ENCODE measurements at regions not wholly inside any gene's neighbourhood (a gene's known extent, or its start where the extent isn't known, plus 50 kb on each side); places are given as distances from the start of the nearest gene placed in this dataset.
"Not testable (repeated sequence)": the region's sequence is repeated elsewhere in the genome, so short reads cannot be mapped to it uniquely, and the experiment has no call there.

DNA sequence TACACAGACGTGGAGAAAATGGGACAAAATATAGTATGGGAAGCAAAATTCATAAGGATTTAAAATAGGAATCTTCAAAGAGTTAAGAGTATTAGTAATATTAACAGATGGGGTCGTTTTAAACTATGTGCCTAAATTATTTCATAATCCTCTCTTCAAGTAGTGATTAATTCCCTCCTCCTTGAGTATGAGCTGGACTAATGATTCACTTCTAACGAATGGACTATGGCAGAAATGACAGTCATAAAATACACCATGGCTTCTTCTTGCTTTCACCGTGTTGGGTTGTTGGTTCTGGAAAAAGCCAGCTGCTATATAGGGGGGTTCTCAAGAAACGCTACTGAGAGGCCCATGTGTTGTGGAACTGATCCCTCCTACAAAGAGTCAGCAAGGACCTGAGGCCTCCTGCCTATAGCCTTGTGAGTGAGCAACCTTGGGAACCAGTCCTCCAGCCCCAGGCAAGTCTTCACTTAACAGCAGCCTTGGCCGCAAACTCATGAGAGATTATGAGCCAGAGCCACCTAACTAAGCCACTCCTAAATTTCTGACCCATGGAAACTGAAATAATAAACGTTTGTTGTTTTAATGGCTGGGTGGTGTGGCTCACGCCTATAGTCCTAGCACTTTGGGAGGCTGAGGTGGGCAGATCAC lies 64.8 kb upstream of the ABHD2 start:
- H3K36me3 ChIP-seq: no peaks in the 10 kb centered on the region
- H3K27ac ChIP-seq (replicated peaks): no peak overlapping the region
- DNase-seq: no peak
- TF ChIP-seq, protein P1, sequence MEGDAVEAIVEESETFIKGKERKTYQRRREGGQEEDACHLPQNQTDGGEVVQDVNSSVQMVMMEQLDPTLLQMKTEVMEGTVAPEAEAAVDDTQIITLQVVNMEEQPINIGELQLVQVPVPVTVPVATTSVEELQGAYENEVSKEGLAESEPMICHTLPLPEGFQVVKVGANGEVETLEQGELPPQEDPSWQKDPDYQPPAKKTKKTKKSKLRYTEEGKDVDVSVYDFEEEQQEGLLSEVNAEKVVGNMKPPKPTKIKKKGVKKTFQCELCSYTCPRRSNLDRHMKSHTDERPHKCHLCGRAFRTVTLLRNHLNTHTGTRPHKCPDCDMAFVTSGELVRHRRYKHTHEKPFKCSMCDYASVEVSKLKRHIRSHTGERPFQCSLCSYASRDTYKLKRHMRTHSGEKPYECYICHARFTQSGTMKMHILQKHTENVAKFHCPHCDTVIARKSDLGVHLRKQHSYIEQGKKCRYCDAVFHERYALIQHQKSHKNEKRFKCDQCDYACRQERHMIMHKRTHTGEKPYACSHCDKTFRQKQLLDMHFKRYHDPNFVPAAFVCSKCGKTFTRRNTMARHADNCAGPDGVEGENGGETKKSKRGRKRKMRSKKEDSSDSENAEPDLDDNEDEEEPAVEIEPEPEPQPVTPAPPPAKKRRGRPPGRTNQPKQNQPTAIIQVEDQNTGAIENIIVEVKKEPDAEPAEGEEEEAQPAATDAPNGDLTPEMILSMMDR (IDR thresholded peaks at IDR 0.05; ENCODE audit: borderline replicate concordance): no peak
- no peaks in the 10 kb centered on the region for H3K27me3 ChIP-seq (ENCODE audit: low read depth)
- intact Hi-C loops (cut with micrococcal nuclease): no loop called here
- H3K4me3 ChIP-seq: no peak overlapping the region
- H3K9me3 ChIP-seq (replicated peaks): peaks cover 19% of the 10 kb centered on the region
- H3K4me1 ChIP-seq: peaks cover 21% of the 10 kb centered on the region

DNA sequence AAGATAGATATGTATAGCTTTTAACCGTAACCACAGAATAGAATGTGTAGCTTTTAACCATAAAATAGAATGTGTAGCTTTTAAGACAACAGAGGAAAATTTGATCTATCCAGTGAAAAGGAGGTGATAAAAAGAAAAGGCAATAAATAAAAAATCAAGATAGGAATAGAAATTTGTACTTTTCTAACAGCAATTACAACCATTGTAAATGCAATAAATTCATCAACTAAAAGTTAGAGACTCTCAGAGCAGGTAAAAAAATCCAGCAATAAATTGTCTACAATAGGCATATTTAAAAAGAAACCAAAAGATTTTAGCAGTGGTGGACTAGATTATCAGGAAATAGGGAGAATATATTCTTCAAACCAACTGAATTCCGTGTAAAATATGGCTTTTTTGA lies 63.8 kb upstream of the ABHD2 start:
- peaks cover 19% of the 10 kb centered on the region for H3K9me3 ChIP-seq (replicated peaks)
- TF ChIP-seq, protein P1 (IDR thresholded peaks at IDR 0.05; ENCODE audit: borderline replicate concordance): no peak
- no peak for DNase-seq
- no peaks in the 10 kb centered on the region for H3K36me3 ChIP-seq
- intact Hi-C loops (cut with micrococcal nuclease): no loop called here
- H3K4me1 ChIP-seq: peaks cover 11% of the 10 kb centered on the region
- no peak overlapping the region for H3K4me3 ChIP-seq
- no peaks in the 10 kb centered on the region for H3K27me3 ChIP-seq (ENCODE audit: low read depth)
- H3K27ac ChIP-seq (replicated peaks): no peak overlapping the region

DNA sequence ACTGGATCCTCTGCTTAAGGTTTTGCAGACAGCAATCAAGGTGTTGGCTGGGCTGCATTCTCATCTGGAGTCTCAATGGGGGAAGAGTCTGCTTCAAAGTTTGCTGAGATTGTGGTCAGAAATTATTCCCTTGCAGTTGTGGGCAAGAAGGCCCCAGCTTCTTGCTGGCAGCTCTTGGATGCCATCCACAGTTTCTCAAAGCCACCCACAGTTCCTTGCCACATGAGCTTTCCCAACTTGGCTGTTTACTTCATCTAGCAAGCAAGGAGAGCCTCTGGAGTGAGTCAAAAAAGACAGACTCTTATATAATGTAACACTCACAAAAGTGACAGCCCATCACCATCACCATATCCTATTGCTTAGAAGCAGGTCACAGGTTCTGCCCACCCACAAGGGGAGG lies 62.1 kb upstream of the ABHD2 start:
- intact Hi-C loops (cut with micrococcal nuclease): no loop called here

DNA sequence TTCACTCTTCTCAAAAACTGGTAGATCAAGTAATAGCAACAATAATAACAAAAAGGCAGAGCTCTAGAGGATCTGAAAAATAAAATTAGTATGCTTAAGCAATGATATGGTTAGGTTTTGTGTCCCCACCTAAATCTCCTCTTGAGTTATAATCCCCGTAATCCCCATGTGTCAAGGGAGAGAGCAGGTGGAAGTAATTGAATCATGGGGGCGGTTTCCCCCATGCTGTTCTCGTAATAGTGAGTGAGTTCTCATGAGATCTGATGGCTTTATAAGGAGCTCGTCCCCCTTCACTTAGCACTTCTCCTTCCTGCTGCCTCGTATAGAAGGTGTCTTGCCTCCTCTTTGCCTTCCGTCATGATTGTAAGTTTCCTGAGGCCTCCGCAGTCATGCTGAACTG lies 60.2 kb upstream of the ABHD2 start:
- TF ChIP-seq, protein P1 (IDR thresholded peaks at IDR 0.05; ENCODE audit: borderline replicate concordance): no peak
- Histone ChIP-seq H3K9me3 (replicated peaks) (peaks cover 19% of the 10 kb centered on the region), H3K27me3 (ENCODE audit: low read depth) (no peaks in the 10 kb centered on the region), H3K4me1 (no peaks in the 10 kb centered on the region), H3K27ac (replicated peaks) (no peak overlapping the region), H3K36me3 (no peaks in the 10 kb centered on the region), H3K4me3 (no peak overlapping the region)
- intact Hi-C loops (cut with micrococcal nuclease): no loop called here
- no peak for DNase-seq

More for the DNA sequence above, 62.1 kb upstream of the ABHD2 start:
- H3K4me1 ChIP-seq: peaks cover 11% of the 10 kb centered on the region
- DNase-seq: no peak
- H3K4me3 ChIP-seq: no peak overlapping the region
- peaks cover 19% of the 10 kb centered on the region for H3K9me3 ChIP-seq (replicated peaks)
- H3K36me3 ChIP-seq: no peaks in the 10 kb centered on the region
- H3K27ac ChIP-seq (replicated peaks): no peak overlapping the region
- TF ChIP-seq, protein P1 (IDR thresholded peaks at IDR 0.05; ENCODE audit: borderline replicate concordance): no peak
- H3K27me3 ChIP-seq (ENCODE audit: low read depth): no peaks in the 10 kb centered on the region

DNA sequence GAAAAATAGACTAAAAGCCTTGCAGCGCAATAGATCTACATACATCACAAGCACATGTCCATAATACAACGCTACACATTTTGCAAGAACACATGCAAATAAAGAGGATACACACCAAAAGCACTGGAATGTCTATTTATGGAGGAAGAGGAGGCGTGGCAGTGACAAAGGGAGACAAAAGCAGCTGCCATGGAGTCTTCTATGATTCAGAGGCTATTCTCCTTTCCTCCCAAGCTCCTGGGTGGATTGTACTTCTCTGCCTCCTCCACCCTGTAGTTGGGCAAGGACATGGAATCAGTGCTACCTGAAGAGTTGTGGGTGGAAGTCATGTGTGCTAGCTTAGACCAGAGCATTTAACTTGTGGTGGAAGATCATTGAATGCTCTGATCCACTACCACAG lies 57.9 kb upstream of the ABHD2 start:
- Histone ChIP-seq H3K27me3 (ENCODE audit: low read depth) (no peaks in the 10 kb centered on the region), H3K36me3 (no peaks in the 10 kb centered on the region), H3K4me1 (no peaks in the 10 kb centered on the region), H3K9me3 (replicated peaks) (peaks cover 7% of the 10 kb centered on the region), H3K27ac (replicated peaks) (no peak overlapping the region), H3K4me3 (no peak overlapping the region)
- TF ChIP-seq, protein P1 (IDR thresholded peaks at IDR 0.05; ENCODE audit: borderline replicate concordance): no peak
- intact Hi-C loops (cut with micrococcal nuclease): no loop called here
- DNase-seq: no peak

DNA sequence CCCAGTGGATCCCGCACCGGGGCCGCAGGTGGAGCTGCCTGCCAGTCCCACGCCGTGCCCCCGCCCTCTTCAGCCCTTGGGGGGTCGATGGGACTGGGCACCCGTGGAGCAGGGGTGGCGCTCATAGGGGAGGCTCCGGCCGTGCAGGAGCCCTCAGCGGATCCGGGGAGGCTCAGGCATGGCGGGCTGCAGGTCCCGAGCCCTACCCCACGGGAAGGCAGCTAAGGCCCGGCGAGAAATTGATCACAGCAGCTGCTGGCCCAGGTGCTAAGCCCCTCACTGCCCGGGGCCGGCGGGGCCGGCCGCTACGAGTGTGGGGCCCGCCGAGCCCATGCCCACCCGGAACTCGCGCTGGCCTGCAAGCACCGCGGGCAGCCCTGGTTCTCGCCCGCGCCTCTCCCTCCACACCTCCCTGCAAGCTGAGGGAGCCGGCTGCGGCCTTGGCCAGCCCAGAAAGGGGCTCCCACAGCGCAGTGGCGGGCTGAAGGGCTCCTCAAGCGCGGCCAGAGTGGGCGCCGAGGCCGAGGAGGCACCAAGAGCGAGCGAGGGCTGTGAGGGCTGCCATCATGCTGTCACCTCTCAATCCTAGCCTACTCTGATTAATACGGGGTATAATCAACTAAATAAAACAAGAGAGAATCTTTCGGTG lies 56.5 kb upstream of the ABHD2 start:
- H3K4me3 ChIP-seq; intact Hi-C loops (cut with micrococcal nuclease): not testable (repeated sequence)

More for the DNA sequence above, 56.5 kb upstream of the ABHD2 start:
- H3K27ac ChIP-seq (replicated peaks); H3K9me3 ChIP-seq (replicated peaks); H3K27me3 ChIP-seq (ENCODE audit: low read depth); DNase-seq; H3K4me1 ChIP-seq; H3K36me3 ChIP-seq: not testable (repeated sequence)
